ENCODE measurements at regions not wholly inside any gene's neighbourhood (a gene's known extent, or its start where the extent isn't known, plus 50 kb on each side); places are given as distances from the start of the nearest gene placed in this dataset.

GRCh38 chr10:1950803-1951495 lies 213.6 kb upstream of the ADARB2 start:
- TF ChIP-seq, protein P1, sequence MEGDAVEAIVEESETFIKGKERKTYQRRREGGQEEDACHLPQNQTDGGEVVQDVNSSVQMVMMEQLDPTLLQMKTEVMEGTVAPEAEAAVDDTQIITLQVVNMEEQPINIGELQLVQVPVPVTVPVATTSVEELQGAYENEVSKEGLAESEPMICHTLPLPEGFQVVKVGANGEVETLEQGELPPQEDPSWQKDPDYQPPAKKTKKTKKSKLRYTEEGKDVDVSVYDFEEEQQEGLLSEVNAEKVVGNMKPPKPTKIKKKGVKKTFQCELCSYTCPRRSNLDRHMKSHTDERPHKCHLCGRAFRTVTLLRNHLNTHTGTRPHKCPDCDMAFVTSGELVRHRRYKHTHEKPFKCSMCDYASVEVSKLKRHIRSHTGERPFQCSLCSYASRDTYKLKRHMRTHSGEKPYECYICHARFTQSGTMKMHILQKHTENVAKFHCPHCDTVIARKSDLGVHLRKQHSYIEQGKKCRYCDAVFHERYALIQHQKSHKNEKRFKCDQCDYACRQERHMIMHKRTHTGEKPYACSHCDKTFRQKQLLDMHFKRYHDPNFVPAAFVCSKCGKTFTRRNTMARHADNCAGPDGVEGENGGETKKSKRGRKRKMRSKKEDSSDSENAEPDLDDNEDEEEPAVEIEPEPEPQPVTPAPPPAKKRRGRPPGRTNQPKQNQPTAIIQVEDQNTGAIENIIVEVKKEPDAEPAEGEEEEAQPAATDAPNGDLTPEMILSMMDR (tag by site-specific recombination; IDR thresholded peaks at IDR 0.05), result no peak
- TF ChIP-seq ZNF239 (tag by site-specific recombination; IDR thresholded peaks at IDR 0.05), result no peak
